ENCODE measurements at regions not wholly inside any gene's neighbourhood (a gene's known extent, or its start where the extent isn't known, plus 50 kb on each side); places are given as distances from the start of the nearest gene placed in this dataset.

DNA sequence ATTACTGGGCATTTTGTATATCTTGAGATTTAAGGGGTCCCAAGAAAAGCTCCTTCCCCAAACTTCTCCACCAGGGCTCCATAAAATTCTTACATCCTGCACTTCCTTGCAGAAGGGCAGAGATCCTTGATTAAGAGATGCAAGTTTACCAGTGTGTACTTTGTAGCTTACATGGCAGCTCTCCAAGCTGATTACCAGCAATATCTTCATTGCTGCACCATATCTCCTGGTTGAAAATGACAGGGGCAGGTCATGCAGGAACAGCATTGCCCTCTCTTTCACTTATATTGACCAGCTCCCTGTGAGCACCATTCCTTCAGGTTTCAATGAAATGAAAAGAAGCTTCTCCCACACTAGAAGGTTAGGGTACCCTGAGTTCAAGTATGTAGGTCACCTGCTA, 184.6 kb upstream of the PHYHIPL start:
- Histone ChIP-seq H3K36me3 (ENCODE audit: insufficient read depth, low read length) (no peaks in the 10 kb centered on the region), H3K4me3 (ENCODE audit: low read length) (no peak overlapping the region), H3K27me3 (ENCODE audit: insufficient read depth, low read depth, low read length) (no peaks in the 10 kb centered on the region), H3K9ac (ENCODE audit: low read length) (no peak overlapping the region), H3K4me2 (ENCODE audit: low read length) (no peak overlapping the region), H2AFZ (ENCODE audit: low read depth, low read length) (no peak overlapping the region), H3K79me2 (replicated peaks; ENCODE audit: insufficient read depth, low read length) (no peaks in the 10 kb centered on the region), H3K27ac (ENCODE audit: low read length) (no peak overlapping the region), H3K9me3 (ENCODE audit: low read length) (no peaks in the 10 kb centered on the region), H4K20me1 (ENCODE audit: insufficient read depth) (no peaks in the 10 kb centered on the region), H3K9me2 (ENCODE audit: insufficient read depth, low read length) (no peaks in the 10 kb centered on the region), H3F3A (ENCODE audit: insufficient read depth, low read length, poor library complexity, severe bottlenecking) (no peaks in the 10 kb centered on the region)
- TF ChIP-seq TAF1 (IDR thresholded peaks at IDR 0.05; ENCODE audit: low read depth), result no peak
- TF ChIP-seq, protein P1, sequence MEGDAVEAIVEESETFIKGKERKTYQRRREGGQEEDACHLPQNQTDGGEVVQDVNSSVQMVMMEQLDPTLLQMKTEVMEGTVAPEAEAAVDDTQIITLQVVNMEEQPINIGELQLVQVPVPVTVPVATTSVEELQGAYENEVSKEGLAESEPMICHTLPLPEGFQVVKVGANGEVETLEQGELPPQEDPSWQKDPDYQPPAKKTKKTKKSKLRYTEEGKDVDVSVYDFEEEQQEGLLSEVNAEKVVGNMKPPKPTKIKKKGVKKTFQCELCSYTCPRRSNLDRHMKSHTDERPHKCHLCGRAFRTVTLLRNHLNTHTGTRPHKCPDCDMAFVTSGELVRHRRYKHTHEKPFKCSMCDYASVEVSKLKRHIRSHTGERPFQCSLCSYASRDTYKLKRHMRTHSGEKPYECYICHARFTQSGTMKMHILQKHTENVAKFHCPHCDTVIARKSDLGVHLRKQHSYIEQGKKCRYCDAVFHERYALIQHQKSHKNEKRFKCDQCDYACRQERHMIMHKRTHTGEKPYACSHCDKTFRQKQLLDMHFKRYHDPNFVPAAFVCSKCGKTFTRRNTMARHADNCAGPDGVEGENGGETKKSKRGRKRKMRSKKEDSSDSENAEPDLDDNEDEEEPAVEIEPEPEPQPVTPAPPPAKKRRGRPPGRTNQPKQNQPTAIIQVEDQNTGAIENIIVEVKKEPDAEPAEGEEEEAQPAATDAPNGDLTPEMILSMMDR (IDR thresholded peaks at IDR 0.05; ENCODE audit: poor library complexity, severe bottlenecking), result no peak
- TF ChIP-seq MXI1 (conservative IDR thresholded peaks at IDR 0.05; ENCODE audit: poor library complexity, severe bottlenecking), result no peak
- TF ChIP-seq, protein P2, sequence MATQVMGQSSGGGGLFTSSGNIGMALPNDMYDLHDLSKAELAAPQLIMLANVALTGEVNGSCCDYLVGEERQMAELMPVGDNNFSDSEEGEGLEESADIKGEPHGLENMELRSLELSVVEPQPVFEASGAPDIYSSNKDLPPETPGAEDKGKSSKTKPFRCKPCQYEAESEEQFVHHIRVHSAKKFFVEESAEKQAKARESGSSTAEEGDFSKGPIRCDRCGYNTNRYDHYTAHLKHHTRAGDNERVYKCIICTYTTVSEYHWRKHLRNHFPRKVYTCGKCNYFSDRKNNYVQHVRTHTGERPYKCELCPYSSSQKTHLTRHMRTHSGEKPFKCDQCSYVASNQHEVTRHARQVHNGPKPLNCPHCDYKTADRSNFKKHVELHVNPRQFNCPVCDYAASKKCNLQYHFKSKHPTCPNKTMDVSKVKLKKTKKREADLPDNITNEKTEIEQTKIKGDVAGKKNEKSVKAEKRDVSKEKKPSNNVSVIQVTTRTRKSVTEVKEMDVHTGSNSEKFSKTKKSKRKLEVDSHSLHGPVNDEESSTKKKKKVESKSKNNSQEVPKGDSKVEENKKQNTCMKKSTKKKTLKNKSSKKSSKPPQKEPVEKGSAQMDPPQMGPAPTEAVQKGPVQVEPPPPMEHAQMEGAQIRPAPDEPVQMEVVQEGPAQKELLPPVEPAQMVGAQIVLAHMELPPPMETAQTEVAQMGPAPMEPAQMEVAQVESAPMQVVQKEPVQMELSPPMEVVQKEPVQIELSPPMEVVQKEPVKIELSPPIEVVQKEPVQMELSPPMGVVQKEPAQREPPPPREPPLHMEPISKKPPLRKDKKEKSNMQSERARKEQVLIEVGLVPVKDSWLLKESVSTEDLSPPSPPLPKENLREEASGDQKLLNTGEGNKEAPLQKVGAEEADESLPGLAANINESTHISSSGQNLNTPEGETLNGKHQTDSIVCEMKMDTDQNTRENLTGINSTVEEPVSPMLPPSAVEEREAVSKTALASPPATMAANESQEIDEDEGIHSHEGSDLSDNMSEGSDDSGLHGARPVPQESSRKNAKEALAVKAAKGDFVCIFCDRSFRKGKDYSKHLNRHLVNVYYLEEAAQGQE (IDR thresholded peaks at IDR 0.05; ENCODE audit: borderline replicate concordance), result no peak
- no peak for TF ChIP-seq EZH2 (IDR thresholded peaks at IDR 0.05; ENCODE audit: borderline replicate concordance, insufficient read depth, low read length, poor library complexity, severe bottlenecking)
- TF ChIP-seq SMC3 (conservative IDR thresholded peaks at IDR 0.05; ENCODE audit: poor library complexity), result no peak

DNA sequence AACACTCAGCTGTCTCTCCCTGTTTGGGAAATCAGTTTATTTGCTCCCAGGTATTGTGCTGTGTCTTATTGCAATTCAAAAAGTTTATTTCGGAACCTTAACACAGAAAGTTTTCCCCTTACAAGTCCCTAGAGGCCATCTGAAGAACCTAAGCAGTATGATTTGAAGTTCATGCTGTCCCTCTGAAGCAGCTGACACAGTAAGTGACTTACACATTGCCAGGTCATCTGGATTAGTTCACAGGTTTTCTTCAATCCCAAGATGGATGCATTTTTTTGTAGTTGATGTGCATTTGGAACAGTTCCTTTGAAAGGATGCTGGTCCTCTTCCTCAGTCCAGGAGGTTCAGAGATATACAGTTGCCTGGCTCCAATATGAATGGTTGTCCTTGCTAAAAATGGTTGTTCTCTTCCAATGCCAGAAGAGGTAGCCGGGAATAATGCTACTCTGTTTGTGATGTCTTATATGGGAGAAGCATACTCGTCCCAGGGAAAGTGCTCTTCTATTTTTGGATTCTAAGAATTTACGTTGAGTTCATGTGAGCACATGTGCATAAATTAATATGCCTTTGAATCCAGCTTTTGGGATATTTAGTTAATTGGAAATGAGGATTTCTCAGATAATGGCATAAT, 183.5 kb upstream of the PHYHIPL start:
- H3K27me3 ChIP-seq (ENCODE audit: insufficient read depth, low read depth, low read length), result no peaks in the 10 kb centered on the region
- H3K79me2 ChIP-seq (replicated peaks; ENCODE audit: insufficient read depth, low read length), result no peaks in the 10 kb centered on the region
- no peaks in the 10 kb centered on the region for H3K9me2 ChIP-seq (ENCODE audit: insufficient read depth, low read length)
- H3K27ac ChIP-seq (ENCODE audit: low read length), result no peak overlapping the region
- no peak overlapping the region for H3K9ac ChIP-seq (ENCODE audit: low read length)
- H3K36me3 ChIP-seq (ENCODE audit: insufficient read depth, low read length), result no peaks in the 10 kb centered on the region
- H3K9me3 ChIP-seq (ENCODE audit: low read length), result no peaks in the 10 kb centered on the region
- H3K4me2 ChIP-seq (ENCODE audit: low read length), result no peak overlapping the region
- H3K4me3 ChIP-seq (ENCODE audit: low read length), result no peak overlapping the region
- no peak for TF ChIP-seq POLR2AphosphoS5 (IDR thresholded peaks at IDR 0.05)
- TF ChIP-seq MXI1 (conservative IDR thresholded peaks at IDR 0.05; ENCODE audit: poor library complexity, severe bottlenecking), result no peak
- TF ChIP-seq, protein P1 (IDR thresholded peaks at IDR 0.05; ENCODE audit: poor library complexity, severe bottlenecking), result no peak
- no peak for TF ChIP-seq SMC3 (conservative IDR thresholded peaks at IDR 0.05; ENCODE audit: poor library complexity)
- TF ChIP-seq RAD21 (conservative IDR thresholded peaks at IDR 0.05), result no peak
- TF ChIP-seq, protein P2 (IDR thresholded peaks at IDR 0.05; ENCODE audit: borderline replicate concordance), result no peak
- no peak for TF ChIP-seq EZH2 (IDR thresholded peaks at IDR 0.05; ENCODE audit: borderline replicate concordance, insufficient read depth, low read length, poor library complexity, severe bottlenecking)
- TF ChIP-seq EP300 (conservative IDR thresholded peaks at IDR 0.05; ENCODE audit: poor library complexity, severe bottlenecking), result no peak
- no peak for TF ChIP-seq TAF1 (IDR thresholded peaks at IDR 0.05; ENCODE audit: low read depth)
- no peaks in the 10 kb centered on the region for H4K20me1 ChIP-seq (ENCODE audit: insufficient read depth)
- H2AFZ ChIP-seq (ENCODE audit: low read depth, low read length), result no peak overlapping the region
- no peaks in the 10 kb centered on the region for H3F3A ChIP-seq (ENCODE audit: insufficient read depth, low read length, poor library complexity, severe bottlenecking)
